MCF 10A (cell line): ENCODE measurements at regions not wholly inside any gene's neighbourhood (a gene's known extent, or its start where the extent isn't known, plus 50 kb on each side); places are given as distances from the start of the nearest gene placed in this dataset.

Experiments
- BruUV-seq: library from RNA; stranded (reverse); fragments of 400-500 nt; replicated peaks from 2 replicates; lab custom pipeline; 2021; lab: Mats Ljungman, UMichigan
- CTCF ChIA-PET: fragments of 300-600 bp; sonication (Branson Sonifier 250); formaldehyde crosslinking; extraction: SDS; loops from one replicate; lab custom pipeline; 2021; ENCODE audit warnings: antibody characterized with exemption, inconsistent platforms; lab: Yijun Ruan, JAX
- POLR2A ChIA-PET: fragments of 300-600, 350-650 bp; sonication (Branson Sonifier 250); formaldehyde crosslinking; extraction: SDS; loops from one replicate; lab custom pipeline; 2020; ENCODE audit warnings: antibody characterized with exemption, inconsistent platforms; lab: Yijun Ruan, JAX
- DNase-seq: peaks from one replicate; pipeline ENCODE4 v3.0.0-alpha.2; 2018; ENCODE audit not compliant: unreplicated experiment
- H3K27ac Mint-ChIP-seq: one replicate; pipeline ENCODE4 v1.8.0; 2022; ENCODE audit warnings: mild to moderate bottlenecking, low read depth, mixed read lengths; ENCODE audit not compliant: unreplicated experiment
- H3K27me3 Mint-ChIP-seq: one replicate; pipeline ENCODE4 v1.8.0; 2022; ENCODE audit warnings: mixed read lengths; ENCODE audit not compliant: insufficient read depth, unreplicated experiment
- H3K36me3 Mint-ChIP-seq: one replicate; pipeline ENCODE4 v1.8.0; 2022; ENCODE audit warnings: mild to moderate bottlenecking, moderate library complexity, mixed read lengths; ENCODE audit not compliant: insufficient read depth, unreplicated experiment
- H3K4me1 Mint-ChIP-seq: one replicate; pipeline ENCODE4 v1.8.0; 2022; ENCODE audit warnings: mixed read lengths; ENCODE audit not compliant: insufficient read depth, unreplicated experiment
- H3K4me3 Mint-ChIP-seq: one replicate; pipeline ENCODE4 v1.8.0; 2022; ENCODE audit warnings: mild to moderate bottlenecking, moderate library complexity, mixed read lengths; ENCODE audit not compliant: unreplicated experiment
- H3K9me3 Mint-ChIP-seq: one replicate; pipeline ENCODE4 v1.8.0; 2022; ENCODE audit warnings: mixed read lengths; ENCODE audit not compliant: unreplicated experiment
- intact Hi-C: fragments of 100-400 bp; cut with micrococcal nuclease; formaldehyde crosslinking; loops from 2 replicates; pipeline ENCODE4 v1.14.1; 2022
- TF ChIP-seq, protein P1 (sequence below): fragments of 200-600 bp; IDR thresholded peaks from one replicate; pipeline ENCODE4 v1.8.0; 2022; ENCODE audit warnings: antibody characterized with exemption, mild to moderate bottlenecking; ENCODE audit not compliant: unreplicated experiment

DNA sequence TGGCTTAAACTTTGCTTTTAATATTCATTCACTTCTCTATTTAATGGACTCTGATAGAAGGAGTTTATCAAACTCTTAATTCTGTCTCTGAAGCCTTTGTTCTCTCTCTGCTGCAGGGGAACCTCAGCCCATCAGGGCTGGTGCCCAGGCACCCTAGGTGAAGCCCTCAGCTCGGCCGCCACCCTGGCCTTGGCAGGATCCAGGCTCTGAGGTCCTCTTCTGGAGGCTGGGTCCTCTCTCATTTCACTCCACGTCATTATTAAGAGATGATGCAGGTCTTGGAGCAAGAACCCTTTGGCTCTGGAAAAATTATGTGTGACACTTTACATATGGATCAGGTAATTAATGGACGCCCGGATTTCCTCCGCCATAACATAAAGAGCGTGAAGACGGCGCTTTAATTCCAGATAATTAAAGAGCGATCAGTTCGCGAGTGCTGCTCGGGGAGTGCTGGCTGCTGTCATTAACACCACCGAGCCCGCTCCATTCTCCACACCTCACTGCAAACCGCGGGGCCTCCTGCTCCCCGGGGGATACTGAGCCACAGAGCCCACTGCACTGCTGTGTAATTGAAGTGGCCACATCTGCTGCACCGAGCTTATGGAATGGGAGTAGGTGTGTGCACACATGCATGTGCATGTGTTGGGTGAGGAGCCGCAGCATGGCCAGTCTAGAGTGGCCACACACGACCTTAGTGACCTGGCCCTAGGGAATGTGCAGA lies 259.4 kb upstream of the TNRC6C start:
- TF ChIP-seq, protein P1, sequence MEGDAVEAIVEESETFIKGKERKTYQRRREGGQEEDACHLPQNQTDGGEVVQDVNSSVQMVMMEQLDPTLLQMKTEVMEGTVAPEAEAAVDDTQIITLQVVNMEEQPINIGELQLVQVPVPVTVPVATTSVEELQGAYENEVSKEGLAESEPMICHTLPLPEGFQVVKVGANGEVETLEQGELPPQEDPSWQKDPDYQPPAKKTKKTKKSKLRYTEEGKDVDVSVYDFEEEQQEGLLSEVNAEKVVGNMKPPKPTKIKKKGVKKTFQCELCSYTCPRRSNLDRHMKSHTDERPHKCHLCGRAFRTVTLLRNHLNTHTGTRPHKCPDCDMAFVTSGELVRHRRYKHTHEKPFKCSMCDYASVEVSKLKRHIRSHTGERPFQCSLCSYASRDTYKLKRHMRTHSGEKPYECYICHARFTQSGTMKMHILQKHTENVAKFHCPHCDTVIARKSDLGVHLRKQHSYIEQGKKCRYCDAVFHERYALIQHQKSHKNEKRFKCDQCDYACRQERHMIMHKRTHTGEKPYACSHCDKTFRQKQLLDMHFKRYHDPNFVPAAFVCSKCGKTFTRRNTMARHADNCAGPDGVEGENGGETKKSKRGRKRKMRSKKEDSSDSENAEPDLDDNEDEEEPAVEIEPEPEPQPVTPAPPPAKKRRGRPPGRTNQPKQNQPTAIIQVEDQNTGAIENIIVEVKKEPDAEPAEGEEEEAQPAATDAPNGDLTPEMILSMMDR = no peak
- POLR2A ChIA-PET = no interaction called here
- Mint-ChIP-seq H3K27ac (no peak overlapping the region), H3K27me3 (peaks cover 89% of the 10 kb centered on the region), H3K4me3 (no peak overlapping the region), H3K4me1 (no peaks in the 10 kb centered on the region), H3K36me3 (no peaks in the 10 kb centered on the region), H3K9me3 (peaks cover 8% of the 10 kb centered on the region)
- no TSS peak for BruUV-seq
- DNase-seq = no peak
- CTCF ChIA-PET = no interaction called here
- intact Hi-C loops = no loop called here

DNA sequence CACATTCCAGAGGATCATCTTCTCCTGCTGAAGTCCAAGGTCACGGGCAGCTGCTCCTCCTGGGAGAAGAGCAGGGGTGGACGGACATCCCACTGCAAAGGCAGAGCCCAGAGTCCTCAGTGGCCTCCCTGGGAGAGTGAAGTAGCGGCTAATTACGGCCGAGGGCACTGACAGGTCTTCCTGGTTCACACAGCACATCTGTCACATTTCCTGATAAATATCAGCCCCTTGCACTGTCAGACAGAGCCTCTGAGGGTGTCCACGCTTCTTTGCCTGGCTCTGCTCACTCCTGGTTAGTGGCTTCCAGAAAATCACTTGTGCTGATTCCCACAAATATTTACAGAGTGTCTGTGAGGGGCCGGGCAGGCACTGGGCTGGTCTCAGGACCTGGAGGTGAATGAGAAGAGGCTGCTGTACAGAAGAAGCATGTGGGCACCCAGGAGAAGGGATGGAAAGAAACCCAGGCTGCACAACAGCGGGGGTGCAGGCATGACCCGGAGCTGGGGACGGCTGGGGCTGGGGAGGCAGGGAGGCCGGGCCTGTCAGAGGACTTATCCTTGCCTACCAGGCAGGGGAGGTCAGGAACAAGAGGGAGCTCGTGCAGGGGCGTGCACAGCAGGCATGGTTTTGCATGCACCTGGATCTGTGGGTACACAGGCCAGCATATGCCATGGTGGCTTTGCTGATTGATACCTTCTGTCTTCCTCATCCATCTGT lies 258.2 kb upstream of the TNRC6C start:
- CTCF ChIA-PET = no interaction called here
- intact Hi-C loops = no loop called here
- peaks cover 76% of the 10 kb centered on the region for H3K27me3 Mint-ChIP-seq
- H3K27ac Mint-ChIP-seq = no peak overlapping the region
- TF ChIP-seq, protein P1 = no peak
- H3K4me3 Mint-ChIP-seq = no peak overlapping the region
- BruUV-seq = no TSS peak
- peaks cover 8% of the 10 kb centered on the region for H3K9me3 Mint-ChIP-seq
- DNase-seq = no peak
- no peaks in the 10 kb centered on the region for H3K36me3 Mint-ChIP-seq
- POLR2A ChIA-PET = no interaction called here
- H3K4me1 Mint-ChIP-seq = no peaks in the 10 kb centered on the region

DNA sequence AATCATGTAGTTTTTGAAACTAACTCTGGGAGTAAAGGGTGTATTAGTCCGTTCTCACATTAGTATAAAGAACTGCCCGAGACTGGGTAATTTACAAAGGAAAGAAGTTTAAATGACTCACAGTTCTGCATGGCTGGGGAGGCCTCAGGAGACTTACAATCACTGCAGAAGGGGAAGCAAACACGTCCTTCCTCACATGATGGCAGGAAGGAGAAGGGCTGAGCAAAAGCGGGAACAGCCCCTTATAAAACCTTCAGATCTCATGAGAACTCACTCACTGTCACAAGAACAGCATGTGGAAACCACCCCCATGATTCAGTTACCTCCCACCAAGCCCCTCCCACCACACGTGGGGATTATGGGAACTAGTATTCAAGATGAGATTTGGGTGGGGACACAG lies 256.5 kb upstream of the TNRC6C start:
- TF ChIP-seq, protein P1 = no peak
- BruUV-seq = no TSS peak
- Mint-ChIP-seq H3K27ac (no peak overlapping the region), H3K36me3 (no peaks in the 10 kb centered on the region), H3K4me1 (no peaks in the 10 kb centered on the region), H3K4me3 (no peak overlapping the region), H3K27me3 (peaks cover 72% of the 10 kb centered on the region), H3K9me3 (peaks cover 8% of the 10 kb centered on the region)
- POLR2A ChIA-PET = no interaction called here
- intact Hi-C loops = no loop called here
- no peak for DNase-seq
- CTCF ChIA-PET = no interaction called here

DNA sequence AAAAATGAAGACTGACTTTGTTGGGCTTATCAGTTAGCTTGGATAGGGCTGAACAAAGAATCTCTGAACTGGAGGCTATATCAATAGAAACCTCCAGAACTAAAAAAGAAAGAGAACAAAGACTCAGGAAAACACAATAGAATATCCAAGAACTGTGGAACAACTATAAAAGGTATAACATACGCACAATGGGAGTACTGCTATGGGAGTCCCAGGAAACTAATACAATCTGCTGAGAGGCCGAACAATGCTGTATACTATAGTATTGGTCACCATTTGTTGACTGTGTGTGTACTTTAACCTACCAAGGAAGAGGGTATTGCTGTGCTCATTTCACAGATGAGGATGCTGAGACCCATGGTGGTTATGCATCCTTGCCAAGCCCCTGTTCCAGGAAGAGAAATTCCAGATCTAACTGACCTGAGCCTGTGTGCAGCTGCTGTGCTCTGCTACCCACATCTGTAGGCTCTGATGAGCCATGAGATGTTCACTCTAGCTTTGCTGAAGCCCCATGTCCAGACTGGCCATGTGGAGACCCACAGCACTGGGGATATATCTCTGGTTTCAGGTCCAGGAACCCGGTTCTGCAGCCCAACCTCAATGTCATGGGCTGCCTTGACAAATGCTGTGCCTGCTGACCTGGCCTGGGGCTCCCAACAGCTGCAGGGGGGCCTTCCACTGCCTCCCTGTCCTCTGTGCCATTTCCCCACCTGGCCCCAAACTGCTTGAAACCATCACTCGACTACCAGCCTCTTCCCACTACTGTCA lies 254.3 kb upstream of the TNRC6C start:
- CTCF ChIA-PET = no interaction called here
- BruUV-seq = no TSS peak
- peaks cover 72% of the 10 kb centered on the region for H3K27me3 Mint-ChIP-seq

More for the DNA sequence above, 254.3 kb upstream of the TNRC6C start:
- TF ChIP-seq, protein P1 = no peak
- Mint-ChIP-seq H3K4me3 (no peak overlapping the region), H3K4me1 (no peaks in the 10 kb centered on the region), H3K36me3 (no peaks in the 10 kb centered on the region), H3K9me3 (peaks cover 8% of the 10 kb centered on the region), H3K27ac (no peak overlapping the region)
- intact Hi-C loops = no loop called here
- POLR2A ChIA-PET = no interaction called here
- DNase-seq = no peak
